Activated CD4-positive, alpha-beta T cell treated with anti-CD3 and anti-CD28 coated beads for 24 hours (primary cell): ENCODE measurements at regions not wholly inside any gene's neighbourhood (a gene's known extent, or its start where the extent isn't known, plus 50 kb on each side); places are given as distances from the start of the nearest gene placed in this dataset.
"Not testable (repeated sequence)": the region's sequence is repeated elsewhere in the genome, so short reads cannot be mapped to it uniquely, and the experiment has no call there.

ENCODE experiments used
- DNase-seq, 2 donors: peaks; one replicate each; pipeline ENCODE4 v3.0.0-alpha.2; 2020; ENCODE audit warnings: low read depth in 2 of 2

- DNase-seq, result no peak
Observed at GRCh38 chr14:37988472-37988871, 219.2 kb upstream of the SSTR1 start.

- DNase-seq, result no peak
Observed at GRCh38 chr14:37991027-37991426, 216.7 kb upstream of the SSTR1 start.

- DNase-seq, result no peak
Observed at GRCh38 chr14:37992499-37992898, 215.2 kb upstream of the SSTR1 start.

- DNase-seq, result no peak
Observed at GRCh38 chr14:37994846-37995372, 212.8 kb upstream of the SSTR1 start.

- DNase-seq, result no peak
Observed at GRCh38 chr14:37997017-37997416, 210.7 kb upstream of the SSTR1 start.

GRCh38 chr14:38000340-38000739 is 207.4 kb upstream of the SSTR1 start:
- DNase-seq, result no peak

- no peak for DNase-seq
Observed at GRCh38 chr14:38001501-38001900, 206.2 kb upstream of the SSTR1 start.

- DNase-seq, result no peak
Observed at GRCh38 chr14:38003746-38004609, 203.7 kb upstream of the SSTR1 start.

- no peak for DNase-seq
Observed at GRCh38 chr14:38004610-38004879, 203.2 kb upstream of the SSTR1 start.

- not testable (repeated sequence) for DNase-seq
Observed at GRCh38 chr14:38011156-38011555, 196.5 kb upstream of the SSTR1 start.

- no peak for DNase-seq
Observed at GRCh38 chr14:38012056-38012455, 195.6 kb upstream of the SSTR1 start.

GRCh38 chr14:38016497-38016896 is 191.2 kb upstream of the SSTR1 start:
- no peak for DNase-seq

GRCh38 chr14:38021861-38022260 is 185.8 kb upstream of the SSTR1 start:
- DNase-seq, result no peak

GRCh38 chr14:38022775-38023174 is 184.9 kb upstream of the SSTR1 start:
- no peak for DNase-seq

- no peak for DNase-seq
Observed at GRCh38 chr14:38038171-38038570, 169.5 kb upstream of the SSTR1 start.

GRCh38 chr14:38038986-38039385 is 168.7 kb upstream of the SSTR1 start:
- no peak for DNase-seq

GRCh38 chr14:38039496-38039895 is 168.2 kb upstream of the SSTR1 start:
- no peak for DNase-seq

GRCh38 chr14:38040411-38040810 is 167.3 kb upstream of the SSTR1 start:
- DNase-seq, result no peak

- no peak for DNase-seq
Observed at GRCh38 chr14:38042322-38042721, 165.4 kb upstream of the SSTR1 start.

- no peak for DNase-seq
Observed at GRCh38 chr14:38044710-38045109, 163.0 kb upstream of the SSTR1 start.

- DNase-seq, result no peak
Observed at GRCh38 chr14:38045461-38045860, 162.2 kb upstream of the SSTR1 start.

GRCh38 chr14:38046160-38046559 is 161.5 kb upstream of the SSTR1 start:
- DNase-seq, result no peak

GRCh38 chr14:38047195-38047902 is 160.4 kb upstream of the SSTR1 start:
- no peak for DNase-seq
